ENCODE measurements at regions not wholly inside any gene's neighbourhood (a gene's known extent, or its start where the extent isn't known, plus 50 kb on each side); places are given as distances from the start of the nearest gene placed in this dataset.

DNA sequence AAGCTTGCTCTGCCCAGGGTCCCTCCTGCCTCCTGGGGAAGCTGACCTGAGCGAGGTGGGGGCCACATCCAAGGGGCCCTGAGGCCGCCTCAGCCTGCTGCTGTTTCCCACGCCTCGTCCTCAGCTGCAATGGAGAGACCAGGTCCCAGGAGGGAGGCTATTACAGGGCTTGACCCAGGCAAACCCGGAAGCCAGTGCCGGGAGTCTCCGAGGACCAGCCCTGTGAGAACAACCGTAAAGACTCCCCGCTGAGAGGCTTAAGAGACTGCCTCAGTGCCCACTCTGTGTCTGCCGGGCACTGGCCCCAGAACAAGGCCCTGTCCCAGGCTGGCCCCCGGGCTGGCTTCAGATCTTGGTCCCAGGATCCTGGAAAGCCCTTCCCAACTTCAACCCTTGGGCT, 124.3 kb upstream of the FGF3 start:
- TF ChIP-seq, protein P1, sequence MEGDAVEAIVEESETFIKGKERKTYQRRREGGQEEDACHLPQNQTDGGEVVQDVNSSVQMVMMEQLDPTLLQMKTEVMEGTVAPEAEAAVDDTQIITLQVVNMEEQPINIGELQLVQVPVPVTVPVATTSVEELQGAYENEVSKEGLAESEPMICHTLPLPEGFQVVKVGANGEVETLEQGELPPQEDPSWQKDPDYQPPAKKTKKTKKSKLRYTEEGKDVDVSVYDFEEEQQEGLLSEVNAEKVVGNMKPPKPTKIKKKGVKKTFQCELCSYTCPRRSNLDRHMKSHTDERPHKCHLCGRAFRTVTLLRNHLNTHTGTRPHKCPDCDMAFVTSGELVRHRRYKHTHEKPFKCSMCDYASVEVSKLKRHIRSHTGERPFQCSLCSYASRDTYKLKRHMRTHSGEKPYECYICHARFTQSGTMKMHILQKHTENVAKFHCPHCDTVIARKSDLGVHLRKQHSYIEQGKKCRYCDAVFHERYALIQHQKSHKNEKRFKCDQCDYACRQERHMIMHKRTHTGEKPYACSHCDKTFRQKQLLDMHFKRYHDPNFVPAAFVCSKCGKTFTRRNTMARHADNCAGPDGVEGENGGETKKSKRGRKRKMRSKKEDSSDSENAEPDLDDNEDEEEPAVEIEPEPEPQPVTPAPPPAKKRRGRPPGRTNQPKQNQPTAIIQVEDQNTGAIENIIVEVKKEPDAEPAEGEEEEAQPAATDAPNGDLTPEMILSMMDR (IDR thresholded peaks at IDR 0.05; ENCODE audit: low read length) = no peak
- TF ChIP-seq EZH2 (IDR thresholded peaks at IDR 0.05; ENCODE audit: borderline replicate concordance, low read length) = no peak

Measured in OCI-LY1 (cell line).